ENCODE measurements at regions not wholly inside any gene's neighbourhood (a gene's known extent, or its start where the extent isn't known, plus 50 kb on each side); places are given as distances from the start of the nearest gene placed in this dataset.

DNA sequence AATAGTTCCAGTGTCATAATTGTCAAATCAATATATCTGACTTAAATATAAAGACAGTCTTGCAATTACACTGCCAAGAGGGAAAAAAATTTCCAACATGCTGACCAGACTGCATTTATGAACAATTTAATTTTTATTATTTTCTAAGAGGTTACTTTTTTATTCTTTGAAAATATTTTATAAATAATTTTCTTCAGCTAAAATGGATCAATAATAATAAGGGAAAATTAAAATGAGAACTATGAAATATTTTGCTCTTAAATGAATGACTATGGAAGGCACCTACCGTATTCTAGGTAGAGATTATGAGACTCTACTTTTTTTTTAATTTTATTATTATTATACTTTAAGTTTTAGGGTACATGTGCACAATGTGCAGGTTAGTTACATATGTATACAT, 1032.5 kb upstream of the LRRN3 start:
- TF ChIP-seq, protein P1, sequence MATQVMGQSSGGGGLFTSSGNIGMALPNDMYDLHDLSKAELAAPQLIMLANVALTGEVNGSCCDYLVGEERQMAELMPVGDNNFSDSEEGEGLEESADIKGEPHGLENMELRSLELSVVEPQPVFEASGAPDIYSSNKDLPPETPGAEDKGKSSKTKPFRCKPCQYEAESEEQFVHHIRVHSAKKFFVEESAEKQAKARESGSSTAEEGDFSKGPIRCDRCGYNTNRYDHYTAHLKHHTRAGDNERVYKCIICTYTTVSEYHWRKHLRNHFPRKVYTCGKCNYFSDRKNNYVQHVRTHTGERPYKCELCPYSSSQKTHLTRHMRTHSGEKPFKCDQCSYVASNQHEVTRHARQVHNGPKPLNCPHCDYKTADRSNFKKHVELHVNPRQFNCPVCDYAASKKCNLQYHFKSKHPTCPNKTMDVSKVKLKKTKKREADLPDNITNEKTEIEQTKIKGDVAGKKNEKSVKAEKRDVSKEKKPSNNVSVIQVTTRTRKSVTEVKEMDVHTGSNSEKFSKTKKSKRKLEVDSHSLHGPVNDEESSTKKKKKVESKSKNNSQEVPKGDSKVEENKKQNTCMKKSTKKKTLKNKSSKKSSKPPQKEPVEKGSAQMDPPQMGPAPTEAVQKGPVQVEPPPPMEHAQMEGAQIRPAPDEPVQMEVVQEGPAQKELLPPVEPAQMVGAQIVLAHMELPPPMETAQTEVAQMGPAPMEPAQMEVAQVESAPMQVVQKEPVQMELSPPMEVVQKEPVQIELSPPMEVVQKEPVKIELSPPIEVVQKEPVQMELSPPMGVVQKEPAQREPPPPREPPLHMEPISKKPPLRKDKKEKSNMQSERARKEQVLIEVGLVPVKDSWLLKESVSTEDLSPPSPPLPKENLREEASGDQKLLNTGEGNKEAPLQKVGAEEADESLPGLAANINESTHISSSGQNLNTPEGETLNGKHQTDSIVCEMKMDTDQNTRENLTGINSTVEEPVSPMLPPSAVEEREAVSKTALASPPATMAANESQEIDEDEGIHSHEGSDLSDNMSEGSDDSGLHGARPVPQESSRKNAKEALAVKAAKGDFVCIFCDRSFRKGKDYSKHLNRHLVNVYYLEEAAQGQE (IDR thresholded peaks at IDR 0.05; ENCODE audit: insufficient replicate concordance, low read depth), result no peak
- TF ChIP-seq CTCF (IDR thresholded peaks at IDR 0.05; ENCODE audit: insufficient read depth, low read length), result no peak
- no peak for TF ChIP-seq POLR2AphosphoS5 (IDR thresholded peaks at IDR 0.05; ENCODE audit: low read depth)
- TF ChIP-seq GABPA (IDR thresholded peaks at IDR 0.05; ENCODE audit: low read depth), result no peak
- TF ChIP-seq SPI1 (IDR thresholded peaks at IDR 0.05; ENCODE audit: borderline replicate concordance, low read depth), result no peak
- no peak for DNase-seq (ENCODE audit: low read depth in 1 of 2, low spot score in 1 of 2)
- H3K4me3 ChIP-seq (replicated peaks; ENCODE audit: insufficient read depth, low read length), result no peak overlapping the region
- H3K27me3 ChIP-seq (ENCODE audit: insufficient read depth, poor library complexity, severe bottlenecking), result no peaks in the 10 kb centered on the region
- H3K27ac ChIP-seq (replicated peaks), result no peak overlapping the region

- DNase-seq (ENCODE audit: low read depth in 1 of 2, low spot score in 1 of 2), result no peak
- TF ChIP-seq POLR2AphosphoS5 (IDR thresholded peaks at IDR 0.05; ENCODE audit: low read depth) (no peak), GABPA (IDR thresholded peaks at IDR 0.05; ENCODE audit: low read depth) (no peak), CTCF (IDR thresholded peaks at IDR 0.05; ENCODE audit: insufficient read depth, low read length) (no peak), SPI1 (IDR thresholded peaks at IDR 0.05; ENCODE audit: borderline replicate concordance, low read depth) (no peak)
- TF ChIP-seq, protein P1 (IDR thresholded peaks at IDR 0.05; ENCODE audit: insufficient replicate concordance, low read depth), result no peak
- Histone ChIP-seq H3K27ac (replicated peaks) (no peak overlapping the region), H3K4me3 (replicated peaks; ENCODE audit: insufficient read depth, low read length) (no peak overlapping the region), H3K27me3 (ENCODE audit: insufficient read depth, poor library complexity, severe bottlenecking) (no peaks in the 10 kb centered on the region)
Measured at GRCh38 chr7:110061387-110061786, 1029.5 kb upstream of the LRRN3 start.

DNA sequence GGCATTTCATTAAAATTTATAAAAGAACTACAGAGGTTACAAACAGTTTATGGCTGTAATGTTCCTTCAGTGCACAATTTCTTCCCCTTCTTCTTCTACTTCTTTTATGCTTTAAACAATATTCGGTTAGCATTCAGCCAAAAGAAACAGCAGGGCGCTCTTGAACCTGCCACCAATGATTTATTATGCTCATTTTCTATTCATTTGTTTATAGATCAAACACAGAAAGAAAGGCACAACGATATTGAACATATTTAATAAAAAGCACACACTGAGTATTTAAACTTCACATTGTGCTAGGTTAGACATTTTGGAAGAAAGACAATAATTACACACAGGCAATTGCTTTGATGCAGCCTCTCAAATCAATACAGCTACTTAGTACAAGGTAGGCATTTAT, 1025.8 kb upstream of the LRRN3 start:
- H3K4me3 ChIP-seq (replicated peaks; ENCODE audit: insufficient read depth, low read length), result no peak overlapping the region
- TF ChIP-seq SPI1 (IDR thresholded peaks at IDR 0.05; ENCODE audit: borderline replicate concordance, low read depth) (no peak), GABPA (IDR thresholded peaks at IDR 0.05; ENCODE audit: low read depth) (no peak), CTCF (IDR thresholded peaks at IDR 0.05; ENCODE audit: insufficient read depth, low read length) (no peak), POLR2AphosphoS5 (IDR thresholded peaks at IDR 0.05; ENCODE audit: low read depth) (no peak)
- TF ChIP-seq, protein P1 (IDR thresholded peaks at IDR 0.05; ENCODE audit: insufficient replicate concordance, low read depth), result no peak
- no peaks in the 10 kb centered on the region for H3K27me3 ChIP-seq (ENCODE audit: insufficient read depth, poor library complexity, severe bottlenecking)
- DNase-seq (ENCODE audit: low read depth in 1 of 2, low spot score in 1 of 2), result no peak
- no peak overlapping the region for H3K27ac ChIP-seq (replicated peaks)

Data from HL-60 (cell line).